ENCODE measurements at regions not wholly inside any gene's neighbourhood (a gene's known extent, or its start where the extent isn't known, plus 50 kb on each side); places are given as distances from the start of the nearest gene placed in this dataset.

- Histone ChIP-seq H3K27me3 (ENCODE audit: control insufficient read depth, insufficient read depth, low read length) (no peaks in the 10 kb centered on the region), H3K36me3 (ENCODE audit: control insufficient read depth, insufficient read depth, low read length) (no peaks in the 10 kb centered on the region), H3K9me3 (ENCODE audit: control insufficient read depth, insufficient read depth, low read length) (no peaks in the 10 kb centered on the region), H3K9ac (ENCODE audit: low read depth, low read length) (no peak overlapping the region), H3K27ac (ENCODE audit: low read depth, low read length) (no peak overlapping the region), H3K4me1 (ENCODE audit: control insufficient read depth, insufficient read depth, low read length) (no peaks in the 10 kb centered on the region), H3K4me3 (ENCODE audit: low read depth, low read length) (no peak overlapping the region)
Observed at GRCh38 chr15:61743345-61743909, 316.8 kb downstream of the VPS13C start.

- H3K4me3 ChIP-seq (ENCODE audit: low read depth, low read length) = no peak overlapping the region
- no peaks in the 10 kb centered on the region for H3K27me3 ChIP-seq (ENCODE audit: control insufficient read depth, insufficient read depth, low read length)
- no peak overlapping the region for H3K27ac ChIP-seq (ENCODE audit: low read depth, low read length)
- no peaks in the 10 kb centered on the region for H3K36me3 ChIP-seq (ENCODE audit: control insufficient read depth, insufficient read depth, low read length)
- no peaks in the 10 kb centered on the region for H3K4me1 ChIP-seq (ENCODE audit: control insufficient read depth, insufficient read depth, low read length)
- no peaks in the 10 kb centered on the region for H3K9me3 ChIP-seq (ENCODE audit: control insufficient read depth, insufficient read depth, low read length)
- H3K9ac ChIP-seq (ENCODE audit: low read depth, low read length) = no peak overlapping the region
Observed at GRCh38 chr15:61742591-61742990, 317.7 kb downstream of the VPS13C start.

GRCh38 chr15:61736790-61737189 is 323.5 kb downstream of the VPS13C start:
- Histone ChIP-seq H3K9ac (ENCODE audit: low read depth, low read length) (no peak overlapping the region), H3K4me3 (ENCODE audit: low read depth, low read length) (no peak overlapping the region), H3K36me3 (ENCODE audit: control insufficient read depth, insufficient read depth, low read length) (no peaks in the 10 kb centered on the region), H3K9me3 (ENCODE audit: control insufficient read depth, insufficient read depth, low read length) (no peaks in the 10 kb centered on the region), H3K27me3 (ENCODE audit: control insufficient read depth, insufficient read depth, low read length) (no peaks in the 10 kb centered on the region), H3K27ac (ENCODE audit: low read depth, low read length) (no peak overlapping the region), H3K4me1 (ENCODE audit: control insufficient read depth, insufficient read depth, low read length) (no peaks in the 10 kb centered on the region)

- Histone ChIP-seq H3K4me1 (ENCODE audit: control insufficient read depth, insufficient read depth, low read length) (no peaks in the 10 kb centered on the region), H3K27me3 (ENCODE audit: control insufficient read depth, insufficient read depth, low read length) (no peaks in the 10 kb centered on the region), H3K9ac (ENCODE audit: low read depth, low read length) (no peak overlapping the region), H3K27ac (ENCODE audit: low read depth, low read length) (no peak overlapping the region), H3K9me3 (ENCODE audit: control insufficient read depth, insufficient read depth, low read length) (no peaks in the 10 kb centered on the region), H3K36me3 (ENCODE audit: control insufficient read depth, insufficient read depth, low read length) (no peaks in the 10 kb centered on the region), H3K4me3 (ENCODE audit: low read depth, low read length) (no peak overlapping the region)
Observed at GRCh38 chr15:61731099-61731498, 329.1 kb downstream of the VPS13C start.

GRCh38 chr15:61729646-61730045 is 330.6 kb downstream of the VPS13C start:
- Histone ChIP-seq H3K27me3 (ENCODE audit: control insufficient read depth, insufficient read depth, low read length) (no peaks in the 10 kb centered on the region), H3K36me3 (ENCODE audit: control insufficient read depth, insufficient read depth, low read length) (no peaks in the 10 kb centered on the region), H3K9ac (ENCODE audit: low read depth, low read length) (no peak overlapping the region), H3K9me3 (ENCODE audit: control insufficient read depth, insufficient read depth, low read length) (no peaks in the 10 kb centered on the region), H3K4me1 (ENCODE audit: control insufficient read depth, insufficient read depth, low read length) (no peaks in the 10 kb centered on the region), H3K27ac (ENCODE audit: low read depth, low read length) (no peak overlapping the region), H3K4me3 (ENCODE audit: low read depth, low read length) (no peak overlapping the region)

- Histone ChIP-seq H3K9ac (ENCODE audit: low read depth, low read length) (no peak overlapping the region), H3K36me3 (ENCODE audit: control insufficient read depth, insufficient read depth, low read length) (no peaks in the 10 kb centered on the region), H3K4me1 (ENCODE audit: control insufficient read depth, insufficient read depth, low read length) (no peaks in the 10 kb centered on the region), H3K27ac (ENCODE audit: low read depth, low read length) (no peak overlapping the region), H3K27me3 (ENCODE audit: control insufficient read depth, insufficient read depth, low read length) (no peaks in the 10 kb centered on the region), H3K4me3 (ENCODE audit: low read depth, low read length) (no peak overlapping the region), H3K9me3 (ENCODE audit: control insufficient read depth, insufficient read depth, low read length) (no peaks in the 10 kb centered on the region)
Observed at GRCh38 chr15:61726166-61726565, 334.1 kb downstream of the VPS13C start.

- Histone ChIP-seq H3K4me3 (ENCODE audit: low read depth, low read length) (no peak overlapping the region), H3K9me3 (ENCODE audit: control insufficient read depth, insufficient read depth, low read length) (no peaks in the 10 kb centered on the region), H3K36me3 (ENCODE audit: control insufficient read depth, insufficient read depth, low read length) (no peaks in the 10 kb centered on the region), H3K27ac (ENCODE audit: low read depth, low read length) (no peak overlapping the region), H3K9ac (ENCODE audit: low read depth, low read length) (no peak overlapping the region), H3K27me3 (ENCODE audit: control insufficient read depth, insufficient read depth, low read length) (no peaks in the 10 kb centered on the region), H3K4me1 (ENCODE audit: control insufficient read depth, insufficient read depth, low read length) (no peaks in the 10 kb centered on the region)
Observed at GRCh38 chr15:61725251-61725650, 335.0 kb downstream of the VPS13C start.

- no peak overlapping the region for H3K9ac ChIP-seq (ENCODE audit: low read depth, low read length)
- no peaks in the 10 kb centered on the region for H3K27me3 ChIP-seq (ENCODE audit: control insufficient read depth, insufficient read depth, low read length)
- H3K36me3 ChIP-seq (ENCODE audit: control insufficient read depth, insufficient read depth, low read length) = no peaks in the 10 kb centered on the region
- no peaks in the 10 kb centered on the region for H3K9me3 ChIP-seq (ENCODE audit: control insufficient read depth, insufficient read depth, low read length)
- H3K4me1 ChIP-seq (ENCODE audit: control insufficient read depth, insufficient read depth, low read length) = 0 out of 2 replicates have a peak, but pooled peaks cover under 1% of the 10 kb centered on the region
- no peak overlapping the region for H3K27ac ChIP-seq (ENCODE audit: low read depth, low read length)
- no peak overlapping the region for H3K4me3 ChIP-seq (ENCODE audit: low read depth, low read length)
Observed at GRCh38 chr15:61724251-61724939, 335.9 kb downstream of the VPS13C start.

GRCh38 chr15:61721418-61721817 is 338.8 kb downstream of the VPS13C start:
- Histone ChIP-seq H3K27me3 (ENCODE audit: control insufficient read depth, insufficient read depth, low read length) (0 out of 2 replicates have a peak, but pooled peaks cover 3% of the 10 kb centered on the region), H3K27ac (ENCODE audit: low read depth, low read length) (no peak overlapping the region), H3K9ac (ENCODE audit: low read depth, low read length) (no peak overlapping the region), H3K4me1 (ENCODE audit: control insufficient read depth, insufficient read depth, low read length) (peaks cover 7% of the 10 kb centered on the region; the same call in 1 of the 2 replicates), H3K4me3 (ENCODE audit: low read depth, low read length) (no peak overlapping the region), H3K36me3 (ENCODE audit: control insufficient read depth, insufficient read depth, low read length) (no peaks in the 10 kb centered on the region), H3K9me3 (ENCODE audit: control insufficient read depth, insufficient read depth, low read length) (no peaks in the 10 kb centered on the region)

GRCh38 chr15:61720197-61720704 is 340.0 kb downstream of the VPS13C start:
- Histone ChIP-seq H3K27me3 (ENCODE audit: control insufficient read depth, insufficient read depth, low read length) (0 out of 2 replicates have a peak, but pooled peaks cover 3% of the 10 kb centered on the region), H3K27ac (ENCODE audit: low read depth, low read length) (no peak overlapping the region), H3K4me1 (ENCODE audit: control insufficient read depth, insufficient read depth, low read length) (peaks cover 7% of the 10 kb centered on the region; the same call in 1 of the 2 replicates), H3K9ac (ENCODE audit: low read depth, low read length) (no peak overlapping the region), H3K4me3 (ENCODE audit: low read depth, low read length) (no peak overlapping the region), H3K9me3 (ENCODE audit: control insufficient read depth, insufficient read depth, low read length) (no peaks in the 10 kb centered on the region), H3K36me3 (ENCODE audit: control insufficient read depth, insufficient read depth, low read length) (no peaks in the 10 kb centered on the region)

GRCh38 chr15:61715082-61715481 is 345.2 kb downstream of the VPS13C start:
- Histone ChIP-seq H3K27ac (ENCODE audit: low read depth, low read length) (no peak overlapping the region), H3K4me1 (ENCODE audit: control insufficient read depth, insufficient read depth, low read length) (peaks cover 7% of the 10 kb centered on the region; the same call in 1 of the 2 replicates), H3K9ac (ENCODE audit: low read depth, low read length) (no peak overlapping the region), H3K27me3 (ENCODE audit: control insufficient read depth, insufficient read depth, low read length) (0 out of 2 replicates have a peak, but pooled peaks cover 3% of the 10 kb centered on the region), H3K4me3 (ENCODE audit: low read depth, low read length) (no peak overlapping the region), H3K9me3 (ENCODE audit: control insufficient read depth, insufficient read depth, low read length) (no peaks in the 10 kb centered on the region), H3K36me3 (ENCODE audit: control insufficient read depth, insufficient read depth, low read length) (no peaks in the 10 kb centered on the region)

Data from HUES48 (cell line).